KMS-11 (cell line): ENCODE measurements at regions not wholly inside any gene's neighbourhood (a gene's known extent, or its start where the extent isn't known, plus 50 kb on each side); places are given as distances from the start of the nearest gene placed in this dataset.

Source experiments
- H2AFZ ChIP-seq: fragments of 200-600 bp; sonication (generic); 2 replicates; pipeline ENCODE4 v1.6.1; 2016; ENCODE audit warnings: antibody characterized with exemption, mixed run types, low read depth
- H3K27ac ChIP-seq: fragments of 200-600 bp; sonication (generic); 2 replicates; pipeline ENCODE4 v1.6.1; 2016; ENCODE audit warnings: mild to moderate bottlenecking, mixed run types
- H3K27me3 ChIP-seq: fragments of 200-600 bp; sonication (generic); 2 replicates; pipeline ENCODE4 v1.6.1; 2017; ENCODE audit warnings: mild to moderate bottlenecking, low read depth, mixed run types, moderate library complexity; ENCODE audit not compliant: insufficient read depth
- H3K36me3 ChIP-seq: fragments of 200-600 bp; sonication (generic); 2 replicates; pipeline ENCODE4 v1.6.1; 2017; ENCODE audit warnings: mild to moderate bottlenecking, mixed run types; ENCODE audit not compliant: insufficient read depth
- H3K4me1 ChIP-seq: fragments of 200-600 bp; sonication (generic); 2 replicates; pipeline ENCODE4 v1.6.1; 2016; ENCODE audit warnings: mild to moderate bottlenecking, low read depth, mixed run types; ENCODE audit not compliant: poor library complexity, severe bottlenecking
- H3K4me2 ChIP-seq: fragments of 200-600 bp; sonication (generic); 2 replicates; pipeline ENCODE4 v1.7.0; 2016; ENCODE audit warnings: mild to moderate bottlenecking, mixed run types
- H3K4me3 ChIP-seq: fragments of 200-600 bp; sonication (generic); IDR thresholded peaks from 2 replicates; pipeline ENCODE4 v1.6.1; 2017; ENCODE audit warnings: low read depth, low read length, mixed read lengths; ENCODE audit not compliant: insufficient read depth
- H3K79me2 ChIP-seq: fragments of 200-600 bp; sonication (generic); 2 replicates; pipeline ENCODE4 v1.6.1; 2016; ENCODE audit warnings: low read depth, mixed run types; ENCODE audit not compliant: insufficient read depth
- H3K9ac ChIP-seq: fragments of 200-600 bp; sonication (generic); 2 replicates; pipeline ENCODE4 v1.6.1; 2016; ENCODE audit warnings: mild to moderate bottlenecking, mixed run types
- H4K20me1 ChIP-seq: fragments of 200-600 bp; sonication (generic); 2 replicates; pipeline ENCODE4 v1.6.1; 2016; ENCODE audit warnings: mild to moderate bottlenecking, mixed run types; ENCODE audit not compliant: insufficient read depth
- TF ChIP-seq, protein P1 (sequence below): fragments of 200-600 bp; sonication (generic); conservative IDR thresholded peaks from 2 replicates; pipeline ENCODE4 v1.6.1; 2017; ENCODE audit warnings: low read depth, mild to moderate bottlenecking, antibody characterized with exemption, low read length, moderate library complexity, mixed read lengths

GRCh38 chr4:14812101-14812500, 190.2 kb upstream of the CPEB2 start:
- Histone ChIP-seq H3K27me3 (no peaks in the 10 kb centered on the region), H2AFZ (no peak overlapping the region), H3K4me3 (no peak overlapping the region), H3K4me1 (no peaks in the 10 kb centered on the region), H3K79me2 (no peaks in the 10 kb centered on the region), H3K27ac (no peak overlapping the region), H4K20me1 (no peaks in the 10 kb centered on the region), H3K36me3 (no peaks in the 10 kb centered on the region), H3K4me2 (no peak overlapping the region), H3K9ac (no peak overlapping the region)
- TF ChIP-seq, protein P1, sequence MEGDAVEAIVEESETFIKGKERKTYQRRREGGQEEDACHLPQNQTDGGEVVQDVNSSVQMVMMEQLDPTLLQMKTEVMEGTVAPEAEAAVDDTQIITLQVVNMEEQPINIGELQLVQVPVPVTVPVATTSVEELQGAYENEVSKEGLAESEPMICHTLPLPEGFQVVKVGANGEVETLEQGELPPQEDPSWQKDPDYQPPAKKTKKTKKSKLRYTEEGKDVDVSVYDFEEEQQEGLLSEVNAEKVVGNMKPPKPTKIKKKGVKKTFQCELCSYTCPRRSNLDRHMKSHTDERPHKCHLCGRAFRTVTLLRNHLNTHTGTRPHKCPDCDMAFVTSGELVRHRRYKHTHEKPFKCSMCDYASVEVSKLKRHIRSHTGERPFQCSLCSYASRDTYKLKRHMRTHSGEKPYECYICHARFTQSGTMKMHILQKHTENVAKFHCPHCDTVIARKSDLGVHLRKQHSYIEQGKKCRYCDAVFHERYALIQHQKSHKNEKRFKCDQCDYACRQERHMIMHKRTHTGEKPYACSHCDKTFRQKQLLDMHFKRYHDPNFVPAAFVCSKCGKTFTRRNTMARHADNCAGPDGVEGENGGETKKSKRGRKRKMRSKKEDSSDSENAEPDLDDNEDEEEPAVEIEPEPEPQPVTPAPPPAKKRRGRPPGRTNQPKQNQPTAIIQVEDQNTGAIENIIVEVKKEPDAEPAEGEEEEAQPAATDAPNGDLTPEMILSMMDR, result no peak

GRCh38 chr4:14816623-14817261, 185.5 kb upstream of the CPEB2 start:
- Histone ChIP-seq H3K4me2 (no peak overlapping the region), H3K79me2 (no peaks in the 10 kb centered on the region), H3K4me1 (no peaks in the 10 kb centered on the region), H2AFZ (no peak overlapping the region), H4K20me1 (no peaks in the 10 kb centered on the region), H3K27me3 (no peaks in the 10 kb centered on the region), H3K36me3 (no peaks in the 10 kb centered on the region), H3K9ac (no peak overlapping the region), H3K4me3 (no peak overlapping the region), H3K27ac (no peak overlapping the region)
- TF ChIP-seq, protein P1, result no peak

GRCh38 chr4:14824189-14824588, 178.1 kb upstream of the CPEB2 start:
- Histone ChIP-seq H4K20me1 (no peaks in the 10 kb centered on the region), H3K27ac (no peak overlapping the region), H3K4me1 (no peaks in the 10 kb centered on the region), H2AFZ (no peak overlapping the region), H3K4me3 (no peak overlapping the region), H3K27me3 (no peaks in the 10 kb centered on the region), H3K36me3 (no peaks in the 10 kb centered on the region), H3K9ac (no peak overlapping the region), H3K4me2 (no peak overlapping the region), H3K79me2 (no peaks in the 10 kb centered on the region)
- TF ChIP-seq, protein P1, result no peak

DNA sequence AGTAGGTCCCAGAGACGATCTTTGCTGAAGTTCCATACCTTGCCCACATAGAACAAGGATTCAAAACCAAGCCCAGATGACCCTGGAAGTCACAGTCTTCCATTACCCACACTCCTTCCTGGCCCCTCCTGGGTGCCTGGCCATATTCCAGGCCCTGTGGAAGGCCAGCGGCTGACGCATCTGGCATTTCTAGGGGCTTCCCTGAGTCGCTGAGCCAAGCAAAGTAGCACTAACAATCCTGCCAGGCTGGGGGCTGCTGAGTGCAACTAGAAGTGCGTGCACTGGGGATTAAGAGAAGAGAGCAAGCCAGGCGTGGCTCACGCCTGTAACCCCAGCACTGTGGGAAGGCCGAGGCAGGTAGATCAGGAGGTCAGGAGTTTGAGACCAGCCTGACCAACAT, 175.2 kb upstream of the CPEB2 start:
- H3K27ac ChIP-seq, result no peak overlapping the region
- TF ChIP-seq, protein P1, result no peak
- no peak overlapping the region for H3K9ac ChIP-seq
- H3K4me2 ChIP-seq, result no peak overlapping the region
- no peaks in the 10 kb centered on the region for H3K79me2 ChIP-seq
- H3K4me1 ChIP-seq, result no peaks in the 10 kb centered on the region
- no peak overlapping the region for H3K4me3 ChIP-seq
- H3K36me3 ChIP-seq, result no peaks in the 10 kb centered on the region
- no peaks in the 10 kb centered on the region for H3K27me3 ChIP-seq
- H2AFZ ChIP-seq, result no peak overlapping the region
- H4K20me1 ChIP-seq, result no peaks in the 10 kb centered on the region
